AG04450 (cell line): ENCODE measurements at regions not wholly inside any gene's neighbourhood (a gene's known extent, or its start where the extent isn't known, plus 50 kb on each side); places are given as distances from the start of the nearest gene placed in this dataset.

Experiments used
- CTCF ChIA-PET: fragments of 300-600, 350-600 bp; formaldehyde crosslinking; extraction: SDS; loops from one replicate; lab custom pipeline; 2022; ENCODE audit warnings: antibody characterized with exemption, inconsistent platforms; lab: Charles Lee
- POLR2A ChIA-PET: fragments of 350-600 bp; formaldehyde crosslinking; extraction: SDS; loops from one replicate; lab custom pipeline; 2021; ENCODE audit warnings: antibody characterized with exemption, inconsistent platforms; lab: Yijun Ruan, JAX
- DNase-seq: peaks from one replicate; pipeline ENCODE4 v3.0.0-alpha.2; 2011; ENCODE audit warnings: low read depth, low spot score
- H3K27ac ChIP-seq: one replicate; pipeline ENCODE4 v1.5.1; 2012; ENCODE audit warnings: low read depth, low read length, control low read depth
- H3K27me3 ChIP-seq: one replicate; pipeline ENCODE4 v1.6.0; 2012; ENCODE audit warnings: low read length; ENCODE audit not compliant: control insufficient read depth, insufficient read depth
- H3K4me3 ChIP-seq: 2 replicates; pipeline ENCODE4 v1.5.1; 2011; ENCODE audit warnings: mild to moderate bottlenecking, low read depth, low read length, control low read depth
- H3K9me3 ChIP-seq: 2 replicates; pipeline ENCODE4 v1.5.1; 2012; ENCODE audit warnings: low read length; ENCODE audit not compliant: control insufficient read depth, insufficient read depth
- CTCF ChIP-seq: IDR thresholded peaks from 2 replicates; pipeline ENCODE4 v1.5.1; 2011; ENCODE audit warnings: low read depth, low read length, control low read depth, inconsistent platforms

- Histone ChIP-seq H3K27ac (no peak overlapping the region), H3K27me3 (no peaks in the 10 kb centered on the region), H3K9me3 (no peaks in the 10 kb centered on the region), H3K4me3 (no peak overlapping the region)
- TF ChIP-seq CTCF, result no peak
- CTCF ChIA-PET, result interaction anchor here (0.5 kb wide), 1 partner anchor 1447 kb away, joined by 10 read pairs; no protein-coding TSS in a partner anchor
- POLR2A ChIA-PET, result no interaction called here
- no peak for DNase-seq
Observed at GRCh38 chr4:83846193-83846830, 310.4 kb downstream of the GPAT3 start.

- Histone ChIP-seq H3K27me3 (no peaks in the 10 kb centered on the region), H3K9me3 (no peaks in the 10 kb centered on the region), H3K27ac (no peak overlapping the region), H3K4me3 (no peak overlapping the region)
- ChIA-PET POLR2A (no interaction called here), CTCF (interaction anchor here (1.9 kb wide), 1 partner anchor 68 kb away, joined by 7 read pairs; no protein-coding TSS in a partner anchor)
- no peak for TF ChIP-seq CTCF
- no peak for DNase-seq
Observed at GRCh38 chr4:83839615-83840014, 303.7 kb downstream of the GPAT3 start.

- CTCF ChIA-PET, result no interaction called here
- no peak for DNase-seq
- Histone ChIP-seq H3K9me3 (no peaks in the 10 kb centered on the region), H3K27me3 (no peaks in the 10 kb centered on the region), H3K4me3 (no peak overlapping the region), H3K27ac (no peak overlapping the region)
- no peak for TF ChIP-seq CTCF
- POLR2A ChIA-PET, result no interaction called here
Observed at GRCh38 chr4:83837614-83838308, 301.9 kb downstream of the GPAT3 start.

- POLR2A ChIA-PET, result no interaction called here
- Histone ChIP-seq H3K9me3 (no peaks in the 10 kb centered on the region), H3K4me3 (no peak overlapping the region), H3K27me3 (no peaks in the 10 kb centered on the region), H3K27ac (no peak overlapping the region)
- no peak for DNase-seq
- CTCF ChIA-PET, result no interaction called here
- TF ChIP-seq CTCF, result no peak
Observed at GRCh38 chr4:83833920-83834319, 298.0 kb downstream of the GPAT3 start.

GRCh38 chr4:83832110-83832825, 296.4 kb downstream of the GPAT3 start:
- H3K4me3 ChIP-seq, result no peak overlapping the region
- CTCF ChIA-PET, result no interaction called here
- H3K9me3 ChIP-seq, result no peaks in the 10 kb centered on the region
- no peak for DNase-seq
- H3K27me3 ChIP-seq, result no peaks in the 10 kb centered on the region
- TF ChIP-seq CTCF, result no peak
- H3K27ac ChIP-seq, result no peak overlapping the region
- POLR2A ChIA-PET, result no interaction called here
